B cell (primary cell): ENCODE measurements at regions not wholly inside any gene's neighbourhood (a gene's known extent, or its start where the extent isn't known, plus 50 kb on each side); places are given as distances from the start of the nearest gene placed in this dataset.

Source experiments
- ATAC-seq: fragments of 200-7000 bp; cut with Tn5 transposase; one replicate; pipeline ENCODE4 v1.10.0; 2021; ENCODE audit warnings: low read depth, mild to moderate bottlenecking, moderate number of reproducible peaks, moderate library complexity
- CTCF ChIA-PET: fragments of 350-600 bp; sonication (Branson Sonifier 250); formaldehyde crosslinking; loops from one replicate; lab custom pipeline; 2021; ENCODE audit warnings: antibody characterized with exemption, inconsistent platforms; lab: Charles Lee
- POLR2A ChIA-PET: fragments of 350-600 bp; sonication (Branson Sonifier 250); formaldehyde crosslinking; loops from one replicate; lab custom pipeline; 2021; ENCODE audit warnings: antibody characterized with exemption; lab: Charles Lee
- DNase-seq: peaks from one replicate; pipeline ENCODE4 v3.0.0; 2013
- H2AFZ ChIP-seq: 2 replicates; pipeline ENCODE4 v1.6.1; 2012; ENCODE audit warnings: mild to moderate bottlenecking, low read depth, low read length; ENCODE audit not compliant: insufficient read depth, poor library complexity, severe bottlenecking
- H3K27ac ChIP-seq, 2 donors: 1 replicate in 1 of 2; 2 replicates in 1 of 2; pipeline ENCODE4 v1.5.1; 2012 to 2013; ENCODE audit warnings: low read length in 2 of 2, mild to moderate bottlenecking in 2 of 2, moderate library complexity in 1 of 2
- H3K27me3 ChIP-seq, 4 experiments: fragments of 200-600 bp in 1 of 4; sonication (generic) in 1 of 4; replicated peaks in 1 of 4; 1 replicate in 2 of 4; 2 replicates in 2 of 4; pipeline versions ENCODE4 v1.6.1 to v1.7.0; 2013 to 2016; ENCODE audit warnings: low read length in 3 of 4, mild to moderate bottlenecking in 2 of 4, mixed read lengths in 1 of 4, moderate library complexity in 1 of 4; ENCODE audit not compliant: insufficient read depth in 4 of 4, control insufficient read depth in 3 of 4; ENCODE audit errors: control extremely low read depth in 1 of 4
- H3K36me3 ChIP-seq, 2 experiments: replicated peaks in 1 of 2; 1 replicate in 1 of 2; 2 replicates in 1 of 2; pipeline versions ENCODE4 v1.6.1 to v1.7.1; 2013; ENCODE audit warnings: low read length in 1 of 2; ENCODE audit not compliant: insufficient read depth in 2 of 2, control insufficient read depth in 1 of 2; ENCODE audit errors: control extremely low read depth in 1 of 2, extremely low read depth in 1 of 2
- H3K4me1 ChIP-seq, 2 donors: fragments of 200-600 bp in 1 of 2; sonication (generic) in 1 of 2; 1 replicate in 1 of 2; 2 replicates in 1 of 2; pipeline versions ENCODE4 v1.5.1 to v1.6.1; 2013 to 2017; ENCODE audit warnings: low read length in 2 of 2; ENCODE audit not compliant: control insufficient read depth in 2 of 2, insufficient read depth in 2 of 2
- H3K4me2 ChIP-seq: replicated peaks from 2 replicates; pipeline ENCODE3; 2012; ENCODE audit warnings: mild to moderate bottlenecking, low read depth, low read length; ENCODE audit not compliant: poor library complexity, severe bottlenecking
- H3K4me3 ChIP-seq, 5 experiments: fragments of 200-600 bp in 1 of 5; sonication (generic) in 1 of 5; 1 replicate in 3 of 5; 2 replicates in 2 of 5; pipeline versions ENCODE4 v1.5.1 to v1.7.0; 2011 to 2016; ENCODE audit warnings: low read length in 4 of 5, mild to moderate bottlenecking in 4 of 5, low read depth in 2 of 5, control low read depth in 1 of 5, moderate library complexity in 1 of 5; ENCODE audit not compliant: insufficient read depth in 1 of 5; ENCODE audit errors: control extremely low read depth in 1 of 5, extremely low read depth in 1 of 5
- H3K79me2 ChIP-seq: fragments of 200-600 bp; sonication (generic); one replicate; pipeline ENCODE4 v1.6.0; 2016; ENCODE audit warnings: low read length; ENCODE audit not compliant: control insufficient read depth, insufficient read depth
- H3K9ac ChIP-seq: fragments of 200-600 bp; sonication (generic); 2 replicates; pipeline ENCODE4 v1.6.1; 2017; ENCODE audit warnings: mild to moderate bottlenecking, low read length, moderate library complexity
- H3K9me3 ChIP-seq, 3 donors: one replicate each; pipeline versions ENCODE4 v1.6.1 to v1.7.1; 2013; ENCODE audit warnings: low read length in 2 of 3; ENCODE audit not compliant: control insufficient read depth in 2 of 3, insufficient read depth in 1 of 3; ENCODE audit errors: control extremely low read depth in 1 of 3
- H4K20me1 ChIP-seq: 2 replicates; pipeline ENCODE4 v1.6.0; 2012; ENCODE audit warnings: mild to moderate bottlenecking, low read length; ENCODE audit not compliant: insufficient read depth, control insufficient read depth, poor library complexity, severe bottlenecking
- H3K27ac Mint-ChIP-seq: one replicate; pipeline ENCODE4 v1.8.0; 2021; ENCODE audit warnings: mixed read lengths
- H3K27me3 Mint-ChIP-seq: one replicate; pipeline ENCODE4 v1.8.0; 2021; ENCODE audit warnings: mixed read lengths
- H3K4me1 Mint-ChIP-seq: one replicate; pipeline ENCODE4 v1.8.0; 2021; ENCODE audit warnings: mixed read lengths
- H3K4me3 Mint-ChIP-seq: one replicate; pipeline ENCODE4 v1.8.0; 2021; ENCODE audit warnings: mixed read lengths
- H3K9me3 Mint-ChIP-seq: one replicate; pipeline ENCODE4 v1.8.0; 2022; ENCODE audit warnings: mixed read lengths; ENCODE audit not compliant: insufficient read depth
- EZH2 ChIP-seq: IDR thresholded peaks from 2 replicates; pipeline ENCODE4 v1.6.1; 2012; ENCODE audit warnings: borderline replicate concordance, low read depth, mild to moderate bottlenecking, moderate library complexity, low read length; ENCODE audit not compliant: insufficient read depth, poor library complexity, severe bottlenecking
- WGBS: methylation state at CpG from one replicate; pipeline ENCODE4 v1.1.5; 2013; ENCODE audit warnings: missing lambda C conversion rate; ENCODE audit not compliant: insufficient coverage; 5-methylcytosine and 5-hydroxymethylcytosine counted together
- intact Hi-C: fragments of 100-400 bp; cut with micrococcal nuclease; formaldehyde crosslinking; loops from one replicate; pipeline ENCODE4 v1.10.0; 2022
- TF ChIP-seq, protein P1 (sequence below): fragments of 200-600 bp; IDR thresholded peaks from one replicate; pipeline ENCODE4 v1.8.0; 2022; ENCODE audit warnings: antibody characterized with exemption, mild to moderate bottlenecking

DNA sequence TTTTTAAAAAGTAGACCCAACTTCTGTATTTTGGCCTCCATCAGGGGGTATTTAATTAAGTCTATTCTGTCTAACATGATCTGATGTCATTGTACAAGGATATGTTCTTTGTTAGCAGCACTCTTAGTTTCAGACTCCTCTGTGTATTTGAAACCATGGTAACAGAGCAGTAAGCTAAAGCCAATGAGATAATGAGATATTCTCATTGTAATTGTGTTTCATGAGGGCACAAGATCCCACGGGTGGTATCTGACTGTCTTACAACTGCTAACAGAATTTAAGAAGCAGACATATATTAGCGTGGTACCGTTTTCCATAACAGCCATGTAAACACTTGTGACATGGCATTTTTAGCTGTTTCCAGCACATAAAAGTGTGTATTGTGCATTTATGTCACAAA lies 251.2 kb upstream of the VEPH1 start:
- no peaks in the 10 kb centered on the region for H3K36me3 ChIP-seq
- no peaks in the 10 kb centered on the region for H3K79me2 ChIP-seq
- POLR2A ChIA-PET: no interaction called here

GRCh38 chr3:157753787-157754136 lies 250.5 kb upstream of the VEPH1 start:
- H3K4me2 ChIP-seq: no peak overlapping the region
- TF ChIP-seq, protein P1, sequence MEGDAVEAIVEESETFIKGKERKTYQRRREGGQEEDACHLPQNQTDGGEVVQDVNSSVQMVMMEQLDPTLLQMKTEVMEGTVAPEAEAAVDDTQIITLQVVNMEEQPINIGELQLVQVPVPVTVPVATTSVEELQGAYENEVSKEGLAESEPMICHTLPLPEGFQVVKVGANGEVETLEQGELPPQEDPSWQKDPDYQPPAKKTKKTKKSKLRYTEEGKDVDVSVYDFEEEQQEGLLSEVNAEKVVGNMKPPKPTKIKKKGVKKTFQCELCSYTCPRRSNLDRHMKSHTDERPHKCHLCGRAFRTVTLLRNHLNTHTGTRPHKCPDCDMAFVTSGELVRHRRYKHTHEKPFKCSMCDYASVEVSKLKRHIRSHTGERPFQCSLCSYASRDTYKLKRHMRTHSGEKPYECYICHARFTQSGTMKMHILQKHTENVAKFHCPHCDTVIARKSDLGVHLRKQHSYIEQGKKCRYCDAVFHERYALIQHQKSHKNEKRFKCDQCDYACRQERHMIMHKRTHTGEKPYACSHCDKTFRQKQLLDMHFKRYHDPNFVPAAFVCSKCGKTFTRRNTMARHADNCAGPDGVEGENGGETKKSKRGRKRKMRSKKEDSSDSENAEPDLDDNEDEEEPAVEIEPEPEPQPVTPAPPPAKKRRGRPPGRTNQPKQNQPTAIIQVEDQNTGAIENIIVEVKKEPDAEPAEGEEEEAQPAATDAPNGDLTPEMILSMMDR: no peak
- no peak for TF ChIP-seq EZH2
- Mint-ChIP-seq H3K4me1 (no peaks in the 10 kb centered on the region), H3K27ac (no peak overlapping the region), H3K27me3 (no peaks in the 10 kb centered on the region), H3K4me3 (no peak overlapping the region), H3K9me3 (no peaks in the 10 kb centered on the region)
- H3K79me2 ChIP-seq: no peaks in the 10 kb centered on the region
- no peaks in the 10 kb centered on the region for H4K20me1 ChIP-seq
- H3K27me3 ChIP-seq: no peaks in the 10 kb centered on the region
- H2AFZ ChIP-seq: no peak overlapping the region
- H3K27ac ChIP-seq: no peak overlapping the region
- H3K36me3 ChIP-seq: no peaks in the 10 kb centered on the region
- ChIA-PET CTCF (no interaction called here), POLR2A (no interaction called here)
- no peaks in the 10 kb centered on the region for H3K4me1 ChIP-seq
- H3K9ac ChIP-seq: no peak overlapping the region
- 95% methylated on average over 3 of the region's 3 CpGs for WGBS
- H3K4me3 ChIP-seq: no peak overlapping the region
- no peak for ATAC-seq
- DNase-seq: no peak
- intact Hi-C loops: no loop called here
- no peaks in the 10 kb centered on the region for H3K9me3 ChIP-seq

More for the DNA sequence above, 251.2 kb upstream of the VEPH1 start:
- H3K9ac ChIP-seq: no peak overlapping the region
- Mint-ChIP-seq H3K4me3 (no peak overlapping the region), H3K27me3 (no peaks in the 10 kb centered on the region), H3K9me3 (no peaks in the 10 kb centered on the region), H3K27ac (no peak overlapping the region), H3K4me1 (no peaks in the 10 kb centered on the region)
- CTCF ChIA-PET: no interaction called here
- no peak overlapping the region for H3K4me3 ChIP-seq
- no CpG with 5 or more reads among the region's 3 CpGs for WGBS
- H3K4me1 ChIP-seq: no peaks in the 10 kb centered on the region
- DNase-seq (no peak), ATAC-seq (no peak)
- intact Hi-C loops: no loop called here
- H3K27me3 ChIP-seq: no peaks in the 10 kb centered on the region
- H4K20me1 ChIP-seq: no peaks in the 10 kb centered on the region
- no peak overlapping the region for H2AFZ ChIP-seq
- H3K4me2 ChIP-seq: no peak overlapping the region
- H3K27ac ChIP-seq: no peak overlapping the region
- no peak for TF ChIP-seq EZH2
- TF ChIP-seq, protein P1: no peak
- no peaks in the 10 kb centered on the region for H3K9me3 ChIP-seq
